Upper lobe of left lung (tissue), 6 donors: ENCODE measurements at regions not wholly inside any gene's neighbourhood (a gene's known extent, or its start where the extent isn't known, plus 50 kb on each side); places are given as distances from the start of the nearest gene placed in this dataset.

Experiments
- ATAC-seq, 2 donors: fragments of 200-7000 bp; cut with Tn5 transposase; one replicate each; pipeline ENCODE4 v1.9.1; 2022; ENCODE audit warnings: mild to moderate bottlenecking in 2 of 2, moderate library complexity in 2 of 2; ENCODE audit not compliant: low FRiP score in 2 of 2
- DNase-seq, 2 donors: peaks; one replicate each; pipeline ENCODE4 v3.0.0-alpha.2; 2019 to 2020
- H3K27ac ChIP-seq, 4 donors: fragments of 200-600 bp; sonication (generic); one replicate each; pipeline ENCODE4 v1.5.1; 2016 to 2019
- H3K27me3 ChIP-seq, 4 donors: fragments of 200-600 bp; sonication (generic); one replicate each; pipeline ENCODE4 v1.5.1; 2017 to 2019
- H3K36me3 ChIP-seq, 4 donors: fragments of 200-600 bp; sonication (generic); one replicate each; pipeline ENCODE4 v1.5.1; 2016 to 2019
- H3K4me1 ChIP-seq, 4 donors: fragments of 200-600 bp; sonication (generic); one replicate each; pipeline ENCODE4 v1.5.1; 2018 to 2019
- H3K4me3 ChIP-seq, 4 donors: fragments of 200-600 bp; sonication (generic); one replicate each; pipeline ENCODE4 v1.5.1; 2017 to 2019; ENCODE audit warnings: mild to moderate bottlenecking in 2 of 4, moderate library complexity in 1 of 4
- H3K9me3 ChIP-seq, 4 donors: fragments of 200-600 bp; sonication (generic); one replicate each; pipeline ENCODE4 v1.5.1; 2018 to 2019
- EP300 ChIP-seq, 4 donors: sonication (generic); formaldehyde crosslinking; IDR thresholded peaks; one replicate each; pipeline ENCODE4 v1.5.1; 2017; ENCODE audit warnings: antibody characterized with exemption in 4 of 4, control low read depth in 2 of 4
- POLR2A ChIP-seq, 4 donors: fragments of 450-650 bp; IDR thresholded peaks; one replicate each; pipeline ENCODE4 v1.5.1; 2016 to 2017; ENCODE audit warnings: antibody characterized with exemption in 4 of 4, mild to moderate bottlenecking in 2 of 4
- POLR2AphosphoS5 ChIP-seq, 2 donors: sonication (generic); formaldehyde crosslinking; IDR thresholded peaks; one replicate each; pipeline ENCODE4 v1.5.1; 2017; ENCODE audit warnings: antibody characterized with exemption in 2 of 2
- WGBS, 2 donors: methylation state at CpG; one replicate each; pipeline ENCODE4 v1.1.5; 2017 to 2018; 5-methylcytosine and 5-hydroxymethylcytosine counted together
- TF ChIP-seq, protein P1 (sequence below), 6 experiments: fragments of 450-650 bp in 4 of 6; fragments of 200-600 bp in 2 of 6; sonication (generic) in 2 of 6; IDR thresholded peaks; one replicate each; pipeline ENCODE4 v1.5.1; 2016 to 2019; ENCODE audit warnings: antibody characterized with exemption in 6 of 6
- donor health status: DM: no; HTN: no; CAD: no; lungs with moderate emphysema.
- donor health status: DM: no; HTN: yes; CAD: no; lungs with severe emphysema.

- Histone ChIP-seq H3K4me3 (no peak overlapping the region), H3K27me3 (no peaks in the 10 kb centered on the region), H3K36me3 (no peaks in the 10 kb centered on the region), H3K4me1 (no peaks in the 10 kb centered on the region), H3K9me3 (no peaks in the 10 kb centered on the region), H3K27ac (no peak overlapping the region)
- WGBS, 2 donors = 31 to 54% methylated on average over 3 of the region's 3 CpGs
- no peak for ATAC-seq
- no peak for TF ChIP-seq POLR2A (IDR thresholded peaks at IDR 0.05)
- TF ChIP-seq EP300 (IDR thresholded peaks at IDR 0.05) = no peak
- TF ChIP-seq, protein P1, sequence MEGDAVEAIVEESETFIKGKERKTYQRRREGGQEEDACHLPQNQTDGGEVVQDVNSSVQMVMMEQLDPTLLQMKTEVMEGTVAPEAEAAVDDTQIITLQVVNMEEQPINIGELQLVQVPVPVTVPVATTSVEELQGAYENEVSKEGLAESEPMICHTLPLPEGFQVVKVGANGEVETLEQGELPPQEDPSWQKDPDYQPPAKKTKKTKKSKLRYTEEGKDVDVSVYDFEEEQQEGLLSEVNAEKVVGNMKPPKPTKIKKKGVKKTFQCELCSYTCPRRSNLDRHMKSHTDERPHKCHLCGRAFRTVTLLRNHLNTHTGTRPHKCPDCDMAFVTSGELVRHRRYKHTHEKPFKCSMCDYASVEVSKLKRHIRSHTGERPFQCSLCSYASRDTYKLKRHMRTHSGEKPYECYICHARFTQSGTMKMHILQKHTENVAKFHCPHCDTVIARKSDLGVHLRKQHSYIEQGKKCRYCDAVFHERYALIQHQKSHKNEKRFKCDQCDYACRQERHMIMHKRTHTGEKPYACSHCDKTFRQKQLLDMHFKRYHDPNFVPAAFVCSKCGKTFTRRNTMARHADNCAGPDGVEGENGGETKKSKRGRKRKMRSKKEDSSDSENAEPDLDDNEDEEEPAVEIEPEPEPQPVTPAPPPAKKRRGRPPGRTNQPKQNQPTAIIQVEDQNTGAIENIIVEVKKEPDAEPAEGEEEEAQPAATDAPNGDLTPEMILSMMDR (IDR thresholded peaks at IDR 0.05) = no peak
- no peak for TF ChIP-seq POLR2AphosphoS5 (IDR thresholded peaks at IDR 0.05)
- DNase-seq = no peak
Observed at GRCh38 chr6:9789201-9789600, 625.7 kb downstream of the TFAP2A start.

DNA sequence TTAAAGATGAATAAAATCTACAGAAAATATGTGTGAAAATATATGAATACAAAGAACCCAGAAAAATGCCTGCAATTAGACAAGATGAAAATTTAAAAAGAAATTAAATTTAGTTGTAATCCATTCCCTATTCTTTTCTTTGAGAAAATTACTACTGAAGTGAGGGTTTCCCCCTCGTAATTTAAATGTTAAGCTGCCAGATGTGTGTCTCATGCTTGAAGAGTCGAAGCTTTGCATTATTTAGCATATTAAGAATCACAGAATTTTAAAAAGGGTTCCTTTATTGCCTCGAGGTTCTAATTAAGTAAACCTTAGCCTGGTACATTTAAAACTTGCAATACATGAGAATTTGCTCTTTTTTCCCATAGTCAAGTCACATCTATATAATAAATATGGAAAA is 630.1 kb downstream of the TFAP2A start:
- Histone ChIP-seq H3K27me3 (no peaks in the 10 kb centered on the region), H3K27ac (no peak overlapping the region), H3K9me3 (no peaks in the 10 kb centered on the region), H3K4me3 (no peak overlapping the region), H3K4me1 (no peaks in the 10 kb centered on the region), H3K36me3 (no peaks in the 10 kb centered on the region)
- DNase-seq = no peak
- 70 to 72% methylated on average over 3 of the region's 3 CpGs for WGBS, 2 donors
- no peak for ATAC-seq
- TF ChIP-seq EP300 (IDR thresholded peaks at IDR 0.05) (no peak), POLR2AphosphoS5 (IDR thresholded peaks at IDR 0.05) (no peak), POLR2A (IDR thresholded peaks at IDR 0.05) (no peak)
- TF ChIP-seq, protein P1 (IDR thresholded peaks at IDR 0.05) = no peak

DNA sequence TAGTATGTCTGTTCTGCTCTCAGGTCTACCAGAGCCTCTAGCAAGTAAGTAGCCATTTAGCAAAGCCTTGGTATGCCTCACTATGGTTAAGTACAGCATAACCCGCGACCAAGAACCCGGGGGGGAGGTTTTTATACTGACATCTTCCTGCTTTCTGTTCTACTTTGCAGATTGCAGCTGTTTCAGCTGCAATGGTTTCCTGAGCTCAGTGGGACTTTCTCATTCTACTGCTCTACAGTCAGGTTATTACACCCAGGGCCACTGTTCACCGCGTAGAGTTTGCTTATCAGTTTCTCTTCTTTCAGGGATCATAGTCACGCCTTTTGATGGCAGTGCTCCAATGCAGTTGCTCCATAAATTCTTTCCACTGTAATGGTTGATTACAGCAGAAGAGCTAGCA is 631.3 kb downstream of the TFAP2A start:
- Histone ChIP-seq H3K36me3 (no peaks in the 10 kb centered on the region), H3K27me3 (no peaks in the 10 kb centered on the region), H3K4me1 (no peaks in the 10 kb centered on the region), H3K9me3 (no peaks in the 10 kb centered on the region), H3K4me3 (no peak overlapping the region), H3K27ac (no peak overlapping the region)
- no peak for ATAC-seq
- no peak for DNase-seq
- TF ChIP-seq, protein P1 (IDR thresholded peaks at IDR 0.05) = no peak
- TF ChIP-seq POLR2A (IDR thresholded peaks at IDR 0.05) (no peak), EP300 (IDR thresholded peaks at IDR 0.05) (no peak), POLR2AphosphoS5 (IDR thresholded peaks at IDR 0.05) (no peak)
- 61 to 65% methylated on average over 6 of the region's 6 CpGs for WGBS, 2 donors

GRCh38 chr6:9766240-9766915 is 648.5 kb downstream of the TFAP2A start:
- no peak for TF ChIP-seq EP300 (IDR thresholded peaks at IDR 0.05)
- TF ChIP-seq, protein P1 (IDR thresholded peaks at IDR 0.05) = no peak
- TF ChIP-seq POLR2AphosphoS5 (IDR thresholded peaks at IDR 0.05) = no peak
- no peak for TF ChIP-seq POLR2A (IDR thresholded peaks at IDR 0.05)
- Histone ChIP-seq H3K4me3 (no peak overlapping the region), H3K9me3 (no peaks in the 10 kb centered on the region), H3K27ac (no peak overlapping the region), H3K27me3 (no peaks in the 10 kb centered on the region), H3K4me1 (no peaks in the 10 kb centered on the region), H3K36me3 (no peaks in the 10 kb centered on the region)
- 59 to 71% methylated on average over 6 of the region's 6 CpGs for WGBS, 2 donors
- no peak for ATAC-seq
- no peak for DNase-seq

- Histone ChIP-seq H3K4me1 (no peaks in the 10 kb centered on the region), H3K27me3 (no peaks in the 10 kb centered on the region), H3K36me3 (no peaks in the 10 kb centered on the region), H3K27ac (no peak overlapping the region), H3K4me3 (no peak overlapping the region), H3K9me3 (no peaks in the 10 kb centered on the region)
- ATAC-seq (no peak), DNase-seq (no peak)
- 87 to 90% methylated on average over 4 of the region's 4 CpGs for WGBS, 2 donors
- TF ChIP-seq POLR2A (IDR thresholded peaks at IDR 0.05) = no peak
Observed at GRCh38 chr6:9761220-9761619, 653.7 kb downstream of the TFAP2A start.
